HuH-7.5 (cell line): ENCODE measurements at regions not wholly inside any gene's neighbourhood (a gene's known extent, or its start where the extent isn't known, plus 50 kb on each side); places are given as distances from the start of the nearest gene placed in this dataset.

ENCODE experiments used
- DNase-seq: peaks from one replicate; pipeline ENCODE4 v3.0.0; 2011; ENCODE audit warnings: low spot score

DNA sequence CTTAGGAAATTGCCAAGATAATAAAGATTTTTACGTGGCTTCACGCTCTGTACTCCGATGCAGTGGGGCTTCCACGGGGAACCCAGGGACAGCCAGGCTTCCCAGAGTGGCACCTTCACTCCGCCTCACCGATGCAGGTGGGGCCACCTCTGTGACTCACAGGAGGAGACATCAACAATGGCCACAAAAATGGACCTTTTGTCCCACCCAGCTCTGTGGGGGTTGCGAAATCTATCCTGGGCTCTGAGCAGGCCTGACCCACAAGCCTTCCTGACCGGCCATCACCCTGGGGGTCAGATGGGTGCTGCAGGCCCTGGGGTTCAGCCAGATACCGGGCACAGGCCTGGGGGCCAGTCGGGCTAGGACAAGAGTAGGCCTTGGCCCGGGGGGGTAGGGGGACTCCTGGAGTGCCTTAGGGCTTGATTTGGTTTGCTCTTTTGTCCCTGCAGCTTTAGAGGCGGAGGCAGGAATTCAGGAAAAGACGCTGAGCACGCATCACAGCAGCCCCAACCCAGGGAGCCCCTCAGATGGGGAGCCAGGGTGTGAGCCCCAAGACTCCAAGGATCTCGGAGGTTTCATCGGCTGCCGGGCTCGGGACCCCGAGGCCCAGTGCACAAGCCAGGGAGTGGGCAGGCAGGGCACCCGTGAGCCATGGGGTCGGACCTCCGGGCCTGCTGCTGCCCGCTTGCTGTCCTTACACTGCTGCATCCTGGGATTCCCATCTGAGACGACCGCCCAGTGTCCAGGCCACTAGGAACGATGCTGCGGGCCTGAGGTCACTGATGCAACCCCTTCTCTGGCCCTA, 136.5 kb upstream of the NKX1-1 start:
- DNase-seq: no peak

GRCh38 chr4:1542226-1542490, 135.9 kb upstream of the NKX1-1 start:
- no peak for DNase-seq

GRCh38 chr4:1541449-1542225, 135.4 kb upstream of the NKX1-1 start:
- no peak for DNase-seq

GRCh38 chr4:1540601-1541375, 134.5 kb upstream of the NKX1-1 start:
- DNase-seq: no peak

GRCh38 chr4:1539859-1540600, 133.8 kb upstream of the NKX1-1 start:
- DNase-seq: no peak

- no peak for DNase-seq
These were observed 132.9 kb upstream of the NKX1-1 start for GRCh38 chr4:1538941-1539772.

GRCh38 chr4:1538096-1538410, 131.8 kb upstream of the NKX1-1 start:
- no peak for DNase-seq

DNA sequence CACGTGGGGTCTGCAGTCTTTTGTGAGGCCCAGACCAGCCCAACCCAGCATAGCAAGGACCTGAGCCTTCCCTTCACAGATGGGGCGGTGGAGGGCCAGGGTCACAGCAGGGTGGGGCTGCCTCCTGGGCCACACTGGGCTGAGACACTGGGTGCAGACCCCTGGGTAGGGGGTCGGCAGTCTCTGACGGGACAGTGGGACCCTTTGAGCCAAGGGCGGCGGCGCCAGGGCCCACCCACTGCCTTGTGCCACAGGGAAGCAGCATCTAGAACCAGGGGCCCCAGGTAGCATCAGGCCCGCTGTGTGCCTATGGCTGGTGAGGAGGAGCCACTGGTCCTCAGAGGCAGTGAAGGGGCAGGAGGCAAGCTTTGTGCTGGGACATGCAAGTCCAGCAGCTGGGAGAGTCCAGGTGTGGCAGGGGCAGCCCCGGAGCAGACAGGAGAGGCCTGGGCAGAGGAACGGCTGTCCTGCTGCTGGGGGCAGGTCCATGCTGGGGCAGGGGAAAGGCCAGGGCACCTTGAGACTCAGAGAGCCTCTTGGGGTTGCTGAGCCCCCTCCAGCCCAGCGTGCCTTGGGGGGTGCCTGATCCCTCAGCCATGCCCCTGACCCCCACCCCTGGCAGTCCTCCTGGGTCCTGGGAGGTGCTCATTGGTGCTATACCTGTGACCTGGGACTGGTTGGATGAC, 131.3 kb upstream of the NKX1-1 start:
- DNase-seq: no peak

GRCh38 chr4:1536579-1537409, 130.6 kb upstream of the NKX1-1 start:
- DNase-seq: no peak

GRCh38 chr4:1535926-1536578, 129.8 kb upstream of the NKX1-1 start:
- DNase-seq: no peak

DNA sequence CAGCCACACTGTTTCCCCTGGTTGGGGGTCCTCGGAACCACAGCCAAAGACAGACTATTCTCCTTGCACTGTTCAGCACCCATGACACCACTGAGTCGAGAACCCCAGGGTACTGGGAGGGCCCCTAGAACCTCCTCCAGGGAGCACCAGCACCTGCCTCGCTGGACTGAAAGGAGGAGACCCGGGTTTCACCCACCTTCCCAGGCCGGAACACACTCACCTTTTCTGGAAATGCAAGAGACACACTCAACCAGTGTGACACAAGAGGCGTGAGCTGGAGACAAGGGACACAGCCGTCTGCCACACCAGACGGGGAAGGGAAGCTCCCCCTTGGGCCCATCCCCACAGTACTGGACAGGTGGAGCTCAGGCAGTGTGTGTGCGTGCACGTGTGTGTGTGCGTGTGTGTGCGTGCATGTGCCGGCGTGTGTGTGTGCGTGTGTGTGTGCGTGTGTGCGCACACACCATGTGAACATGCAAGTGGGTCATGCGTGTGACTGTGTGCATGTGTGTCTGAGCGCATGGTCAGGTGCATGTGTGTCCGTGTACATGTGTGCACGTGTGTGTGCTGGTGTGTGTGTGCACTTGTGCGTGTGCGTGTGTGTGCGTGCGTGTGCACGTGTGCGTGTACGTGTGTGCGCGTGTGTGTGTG, 128.8 kb upstream of the NKX1-1 start:
- DNase-seq: no peak

- DNase-seq: no peak
These were observed 128.0 kb upstream of the NKX1-1 start for GRCh38 chr4:1534095-1534872.

- no peak for DNase-seq
These were observed 127.3 kb upstream of the NKX1-1 start for GRCh38 chr4:1533501-1534064.

GRCh38 chr4:1532549-1533395, 126.5 kb upstream of the NKX1-1 start:
- DNase-seq: no peak

GRCh38 chr4:1531683-1532548, 125.7 kb upstream of the NKX1-1 start:
- no peak for DNase-seq

- DNase-seq: no peak
These were observed 124.1 kb upstream of the NKX1-1 start for GRCh38 chr4:1530356-1530755.
